ENCODE measurements at regions not wholly inside any gene's neighbourhood (a gene's known extent, or its start where the extent isn't known, plus 50 kb on each side); places are given as distances from the start of the nearest gene placed in this dataset.

GRCh38 chr2:239499726-239500573 is 99.1 kb upstream of the HDAC4 start:
- DNase-seq = no peak

- no peak for DNase-seq
Observed at GRCh38 chr2:239498981-239499634, 98.3 kb upstream of the HDAC4 start.

GRCh38 chr2:239498576-239498975 is 97.8 kb upstream of the HDAC4 start:
- no peak for DNase-seq

- DNase-seq = no peak
Observed at GRCh38 chr2:239496700-239497099, 95.9 kb upstream of the HDAC4 start.

- no peak for DNase-seq
Observed at GRCh38 chr2:239495791-239496233, 95.0 kb upstream of the HDAC4 start.

GRCh38 chr2:239495175-239495574 is 94.4 kb upstream of the HDAC4 start:
- DNase-seq = no peak

GRCh38 chr2:239494578-239494977 is 93.8 kb upstream of the HDAC4 start:
- DNase-seq = no peak

- DNase-seq = no peak
Observed at GRCh38 chr2:239489481-239489880, 88.7 kb upstream of the HDAC4 start.

- DNase-seq = no peak
Observed at GRCh38 chr2:239488125-239488524, 87.3 kb upstream of the HDAC4 start.

GRCh38 chr2:239487272-239487671 is 86.5 kb upstream of the HDAC4 start:
- DNase-seq = no peak

GRCh38 chr2:239485622-239486021 is 84.8 kb upstream of the HDAC4 start:
- DNase-seq = no peak

- DNase-seq = no peak
Observed at GRCh38 chr2:239484571-239485355, 83.9 kb upstream of the HDAC4 start.

GRCh38 chr2:239482778-239483712 is 82.2 kb upstream of the HDAC4 start:
- no peak for DNase-seq

GRCh38 chr2:239479471-239479870 is 78.7 kb upstream of the HDAC4 start:
- no peak for DNase-seq

- no peak for DNase-seq
Observed at GRCh38 chr2:239477591-239477990, 76.8 kb upstream of the HDAC4 start.

GRCh38 chr2:239476757-239477585 is 76.2 kb upstream of the HDAC4 start:
- no peak for DNase-seq

- DNase-seq = no peak
Observed at GRCh38 chr2:239476029-239476756, 75.4 kb upstream of the HDAC4 start.

- DNase-seq = no peak
Observed at GRCh38 chr2:239475161-239476028, 74.6 kb upstream of the HDAC4 start.

GRCh38 chr2:239473211-239473805 is 72.5 kb upstream of the HDAC4 start:
- DNase-seq = no peak
